ENCODE measurements at regions not wholly inside any gene's neighbourhood (a gene's known extent, or its start where the extent isn't known, plus 50 kb on each side); places are given as distances from the start of the nearest gene placed in this dataset.

- H3K36me3 ChIP-seq (ENCODE audit: low read depth): no peaks in the 10 kb centered on the region
- TF ChIP-seq CTCF (conservative IDR thresholded peaks at IDR 0.05) (no peak), EZH2 (IDR thresholded peaks at IDR 0.05; ENCODE audit: low read depth) (no peak)
- no peaks in the 10 kb centered on the region for H3K27me3 ChIP-seq (ENCODE audit: insufficient read depth, low read depth)
- no peaks in the 10 kb centered on the region for H4K20me1 ChIP-seq (ENCODE audit: insufficient read depth)
- POLR2A ChIA-PET (ENCODE audit: unreplicated experiment): no interaction called here
- no peaks in the 10 kb centered on the region for H3F3A ChIP-seq (ENCODE audit: insufficient read depth, low read depth)
- H3K9me3 ChIP-seq (ENCODE audit: insufficient read depth, low read depth): no peaks in the 10 kb centered on the region
- no peak overlapping the region for H3K4me2 ChIP-seq
- CTCF ChIA-PET: no interaction called here
- H3K4me1 ChIP-seq (replicated peaks; ENCODE audit: insufficient read depth): no peaks in the 10 kb centered on the region
- H3K79me2 ChIP-seq (ENCODE audit: low read depth): no peaks in the 10 kb centered on the region
- H3K9me2 ChIP-seq (ENCODE audit: insufficient read depth): no peaks in the 10 kb centered on the region
- H2AFZ ChIP-seq: no peak overlapping the region
- BruUV-seq (replicated peaks): no TSS peak
- H3K4me3 ChIP-seq: no peak overlapping the region
- DNase-seq: no peak
- no peak overlapping the region for H3K27ac ChIP-seq
- intact Hi-C loops (cut with micrococcal nuclease; ENCODE audit: unreplicated experiment): no loop called here
Measured at GRCh38 chr10:10865913-10866312, 151.8 kb upstream of the CELF2 start.

DNA sequence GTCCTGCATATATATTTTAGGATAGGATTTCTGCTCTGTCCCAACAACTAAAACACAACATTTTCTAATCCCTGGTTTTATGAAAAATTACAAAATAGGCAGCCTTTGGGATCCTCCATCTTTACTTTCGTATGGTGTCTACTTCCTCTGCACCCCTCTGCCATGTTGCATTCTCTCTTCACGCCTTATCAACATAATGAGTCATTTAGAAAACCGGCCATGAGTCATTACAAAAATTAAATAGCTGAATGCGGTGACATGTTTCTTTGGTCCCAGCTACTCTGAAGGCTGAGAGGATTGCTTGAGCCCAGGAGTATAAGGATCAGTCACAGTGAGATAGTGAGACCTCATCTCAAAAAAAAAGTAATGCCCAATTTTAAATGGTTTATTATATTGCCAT, 148.1 kb upstream of the CELF2 start:
- Histone ChIP-seq H3K9me2 (ENCODE audit: insufficient read depth) (no peaks in the 10 kb centered on the region), H3K27me3 (ENCODE audit: insufficient read depth, low read depth) (no peaks in the 10 kb centered on the region), H4K20me1 (ENCODE audit: insufficient read depth) (no peaks in the 10 kb centered on the region), H3K4me2 (no peak overlapping the region), H3K9me3 (ENCODE audit: insufficient read depth, low read depth) (no peaks in the 10 kb centered on the region), H3K4me1 (replicated peaks; ENCODE audit: insufficient read depth) (no peaks in the 10 kb centered on the region), H3K36me3 (ENCODE audit: low read depth) (no peaks in the 10 kb centered on the region), H3K4me3 (no peak overlapping the region), H3K79me2 (ENCODE audit: low read depth) (no peaks in the 10 kb centered on the region), H3K27ac (no peak overlapping the region), H2AFZ (no peak overlapping the region), H3F3A (ENCODE audit: insufficient read depth, low read depth) (no peaks in the 10 kb centered on the region)
- TF ChIP-seq CTCF (conservative IDR thresholded peaks at IDR 0.05) (no peak), EZH2 (IDR thresholded peaks at IDR 0.05; ENCODE audit: low read depth) (no peak)
- BruUV-seq (replicated peaks): no TSS peak
- POLR2A ChIA-PET (ENCODE audit: unreplicated experiment): interaction anchor here (0.6 kb wide), 1 partner anchor 122 kb away, joined by 4 read pairs; no protein-coding TSS in a partner anchor
- intact Hi-C loops (cut with micrococcal nuclease; ENCODE audit: unreplicated experiment): no loop called here
- peak; percentile 11 to 37 for DNase-seq
- CTCF ChIA-PET: no interaction called here

DNA sequence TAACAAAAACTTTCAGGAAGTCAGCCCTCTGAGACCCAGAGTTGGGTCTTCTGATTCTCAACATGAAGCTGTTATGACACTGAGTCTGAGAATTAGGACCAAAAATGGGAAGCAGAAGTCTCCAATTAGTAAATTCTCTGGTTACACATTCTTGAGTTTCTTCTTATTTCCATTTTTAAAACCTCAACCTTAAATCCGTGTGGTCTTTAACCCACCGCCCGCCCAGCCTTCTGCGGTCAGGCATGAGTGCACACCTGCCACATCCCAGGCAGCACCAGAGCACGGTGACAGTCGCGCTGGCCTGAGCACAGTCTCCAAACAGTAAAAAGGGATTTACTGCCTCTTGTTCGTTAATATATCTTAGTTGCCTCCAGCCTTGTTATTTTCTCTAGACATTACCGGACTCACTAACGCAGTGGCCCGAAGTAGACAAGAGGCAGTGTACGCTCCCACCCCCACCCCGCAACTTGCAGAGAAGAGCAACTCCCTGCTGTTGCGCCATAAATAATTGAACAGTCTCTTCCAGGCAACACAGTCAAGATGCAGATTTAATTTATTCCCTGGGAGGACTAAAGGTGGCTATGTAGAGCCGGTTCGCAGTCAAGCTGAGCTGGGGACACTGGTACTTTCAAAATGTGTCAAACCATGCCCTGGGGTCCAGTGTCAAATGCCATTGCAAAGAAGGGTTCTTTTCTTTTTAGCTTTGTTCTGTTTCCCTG, 147.0 kb upstream of the CELF2 start:
- DNase-seq: no peak
- H3K9me2 ChIP-seq (ENCODE audit: insufficient read depth): no peaks in the 10 kb centered on the region
- H3K4me3 ChIP-seq: no peak overlapping the region
- intact Hi-C loops (cut with micrococcal nuclease; ENCODE audit: unreplicated experiment): no loop called here
- no peaks in the 10 kb centered on the region for H3F3A ChIP-seq (ENCODE audit: insufficient read depth, low read depth)
- H3K27me3 ChIP-seq (ENCODE audit: insufficient read depth, low read depth): no peaks in the 10 kb centered on the region
- H3K36me3 ChIP-seq (ENCODE audit: low read depth): no peaks in the 10 kb centered on the region
- H3K27ac ChIP-seq: no peak overlapping the region
- POLR2A ChIA-PET (ENCODE audit: unreplicated experiment): no interaction called here
- no peaks in the 10 kb centered on the region for H3K9me3 ChIP-seq (ENCODE audit: insufficient read depth, low read depth)
- CTCF ChIA-PET: no interaction called here
- no peaks in the 10 kb centered on the region for H3K79me2 ChIP-seq (ENCODE audit: low read depth)
- H4K20me1 ChIP-seq (ENCODE audit: insufficient read depth): no peaks in the 10 kb centered on the region
- no TSS peak for BruUV-seq (replicated peaks)
- TF ChIP-seq EZH2 (IDR thresholded peaks at IDR 0.05; ENCODE audit: low read depth): no peak
- TF ChIP-seq CTCF (conservative IDR thresholded peaks at IDR 0.05): no peak
- no peak overlapping the region for H2AFZ ChIP-seq
- no peak overlapping the region for H3K4me2 ChIP-seq
- H3K4me1 ChIP-seq (replicated peaks; ENCODE audit: insufficient read depth): no peaks in the 10 kb centered on the region
